ENCODE measurements at regions not wholly inside any gene's neighbourhood (a gene's known extent, or its start where the extent isn't known, plus 50 kb on each side); places are given as distances from the start of the nearest gene placed in this dataset.

GRCh38 chr13:61144301-61144700, 271.3 kb downstream of the PCDH20 start:
- TF ChIP-seq, protein P1, sequence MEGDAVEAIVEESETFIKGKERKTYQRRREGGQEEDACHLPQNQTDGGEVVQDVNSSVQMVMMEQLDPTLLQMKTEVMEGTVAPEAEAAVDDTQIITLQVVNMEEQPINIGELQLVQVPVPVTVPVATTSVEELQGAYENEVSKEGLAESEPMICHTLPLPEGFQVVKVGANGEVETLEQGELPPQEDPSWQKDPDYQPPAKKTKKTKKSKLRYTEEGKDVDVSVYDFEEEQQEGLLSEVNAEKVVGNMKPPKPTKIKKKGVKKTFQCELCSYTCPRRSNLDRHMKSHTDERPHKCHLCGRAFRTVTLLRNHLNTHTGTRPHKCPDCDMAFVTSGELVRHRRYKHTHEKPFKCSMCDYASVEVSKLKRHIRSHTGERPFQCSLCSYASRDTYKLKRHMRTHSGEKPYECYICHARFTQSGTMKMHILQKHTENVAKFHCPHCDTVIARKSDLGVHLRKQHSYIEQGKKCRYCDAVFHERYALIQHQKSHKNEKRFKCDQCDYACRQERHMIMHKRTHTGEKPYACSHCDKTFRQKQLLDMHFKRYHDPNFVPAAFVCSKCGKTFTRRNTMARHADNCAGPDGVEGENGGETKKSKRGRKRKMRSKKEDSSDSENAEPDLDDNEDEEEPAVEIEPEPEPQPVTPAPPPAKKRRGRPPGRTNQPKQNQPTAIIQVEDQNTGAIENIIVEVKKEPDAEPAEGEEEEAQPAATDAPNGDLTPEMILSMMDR (IDR thresholded peaks at IDR 0.05; ENCODE audit: extremely low read depth, missing control alignments), result no peak
- DNase-seq (ENCODE audit: low spot score), result no peak

DNA sequence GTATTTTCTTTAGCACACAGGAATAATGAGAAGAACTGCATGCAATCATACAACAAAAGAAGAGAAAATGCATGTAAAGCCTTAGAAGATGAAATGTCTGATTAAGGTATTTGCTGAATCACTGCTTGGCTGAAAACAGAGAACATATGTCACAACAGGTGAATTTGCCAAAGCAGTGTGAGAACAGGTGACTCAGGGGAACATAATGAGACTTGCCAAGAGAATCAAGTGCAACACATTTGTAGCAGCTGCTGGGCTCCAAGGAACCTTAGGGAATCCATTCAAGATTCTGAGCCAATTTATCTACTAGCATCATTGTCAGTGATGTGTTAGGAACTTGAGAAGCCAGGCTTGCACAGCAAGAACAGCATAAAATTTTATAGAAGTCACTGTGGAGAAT, 273.1 kb downstream of the PCDH20 start:
- DNase-seq (ENCODE audit: low spot score), result no peak
- TF ChIP-seq, protein P1 (IDR thresholded peaks at IDR 0.05; ENCODE audit: extremely low read depth, missing control alignments), result no peak

DNA sequence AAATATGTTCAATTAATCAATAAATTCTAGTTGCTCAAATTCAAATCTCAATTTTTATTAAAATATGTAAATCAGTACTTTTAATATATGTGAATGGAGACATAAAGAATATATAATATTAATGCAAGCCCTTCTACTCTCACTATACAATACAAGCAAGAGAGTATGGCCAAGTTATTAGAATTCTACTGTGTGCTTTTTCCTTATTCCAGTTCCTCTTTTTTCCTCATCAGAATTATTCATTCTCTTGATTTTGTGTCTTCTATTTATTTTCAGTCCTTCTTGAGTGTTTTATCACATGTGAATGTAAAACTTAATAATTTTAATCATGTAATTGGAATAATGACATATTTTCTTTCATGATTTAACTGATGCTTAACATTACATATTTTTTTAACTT, 276.8 kb downstream of the PCDH20 start:
- TF ChIP-seq, protein P1 (IDR thresholded peaks at IDR 0.05; ENCODE audit: extremely low read depth, missing control alignments), result no peak
- no peak for DNase-seq (ENCODE audit: low spot score)

DNA sequence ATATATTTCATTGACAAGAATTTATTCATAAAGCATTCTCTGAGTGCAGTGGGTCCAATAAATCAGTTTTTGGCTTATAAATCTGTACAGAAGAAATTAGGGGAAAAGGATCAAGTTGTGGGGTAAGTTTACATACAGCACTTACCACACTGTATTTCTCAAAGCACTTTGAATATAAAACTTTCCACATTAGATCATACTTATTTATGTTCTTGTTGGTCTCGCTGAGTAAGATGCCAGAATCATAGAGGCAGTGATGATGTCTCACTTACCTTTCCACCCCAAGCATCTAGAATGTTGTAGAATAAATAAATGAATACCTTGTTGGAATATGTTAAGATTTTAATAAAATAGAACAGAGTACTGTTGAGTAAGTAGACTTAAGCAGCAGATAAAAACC, 279.1 kb downstream of the PCDH20 start:
- TF ChIP-seq, protein P1 (IDR thresholded peaks at IDR 0.05; ENCODE audit: extremely low read depth, missing control alignments), result no peak
- DNase-seq (ENCODE audit: low spot score), result no peak

DNA sequence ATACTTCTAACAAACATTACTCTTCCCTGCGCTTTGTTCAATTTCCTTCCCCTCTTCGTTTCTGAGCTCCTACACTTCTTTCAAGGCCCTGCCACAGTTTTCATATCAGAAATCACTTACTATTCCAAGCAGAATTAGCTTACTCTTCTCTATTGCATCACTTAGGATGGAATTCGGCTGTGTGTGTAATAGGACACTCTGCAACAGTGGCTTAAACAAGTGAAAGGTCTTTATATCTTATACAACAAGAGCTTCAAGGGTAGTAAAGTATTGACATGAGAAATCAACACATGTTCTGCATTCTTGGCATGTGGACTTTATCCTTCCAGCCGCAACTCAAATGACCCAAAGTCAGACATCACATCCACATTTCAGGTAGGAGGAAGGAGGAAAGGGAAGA, 279.6 kb downstream of the PCDH20 start:
- DNase-seq (ENCODE audit: low spot score), result no peak
- TF ChIP-seq, protein P1 (IDR thresholded peaks at IDR 0.05; ENCODE audit: extremely low read depth, missing control alignments), result no peak

GRCh38 chr13:61135583-61135982, 280.1 kb downstream of the PCDH20 start:
- no peak for DNase-seq (ENCODE audit: low spot score)
- TF ChIP-seq, protein P1 (IDR thresholded peaks at IDR 0.05; ENCODE audit: extremely low read depth, missing control alignments), result no peak

- no peak for DNase-seq (ENCODE audit: low spot score)
- TF ChIP-seq, protein P1 (IDR thresholded peaks at IDR 0.05; ENCODE audit: extremely low read depth, missing control alignments), result no peak
Measured at GRCh38 chr13:61128850-61129645, 286.6 kb downstream of the PCDH20 start.
